ENCODE measurements at regions not wholly inside any gene's neighbourhood (a gene's known extent, or its start where the extent isn't known, plus 50 kb on each side); places are given as distances from the start of the nearest gene placed in this dataset.

DNA sequence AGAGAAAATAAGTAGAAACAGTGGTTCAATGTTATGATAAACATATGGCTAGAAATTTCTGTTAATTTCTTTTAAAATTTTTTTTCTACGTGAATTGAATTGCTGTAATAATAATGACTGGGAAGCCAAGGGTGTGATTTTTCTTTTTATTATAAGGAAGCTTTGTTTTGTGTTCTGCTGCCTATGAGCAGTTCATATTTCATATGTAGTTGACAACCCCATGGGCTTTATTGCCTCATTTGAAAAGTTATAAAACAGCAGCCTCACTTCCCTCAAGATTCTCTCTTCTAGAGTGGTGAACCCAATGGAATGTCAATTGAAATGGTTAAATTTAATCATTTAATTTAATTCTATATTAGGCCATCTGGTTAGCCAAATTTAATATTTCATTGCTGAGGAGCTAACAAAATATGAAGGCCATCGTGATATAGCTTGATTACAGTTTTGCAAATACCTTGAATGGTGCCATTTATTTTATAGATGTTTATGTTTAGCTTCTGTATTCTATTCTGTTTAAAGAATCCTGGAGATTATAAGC lies 72.6 kb upstream of the DOCK10 start:
- DNase-seq = no peak
- POLR2A ChIA-PET = no interaction called here
- Mint-ChIP-seq H3K4me1 (peaks cover 8% of the 10 kb centered on the region), H3K9me3 (no peaks in the 10 kb centered on the region), H3K27ac (no peak overlapping the region), H3K36me3 (peaks cover 3% of the 10 kb centered on the region), H3K4me3 (no peak overlapping the region), H3K27me3 (no peaks in the 10 kb centered on the region)
- no peak for ATAC-seq (ENCODE audit: low read depth)

- POLR2A ChIA-PET = no interaction called here
- Mint-ChIP-seq H3K27me3 (no peaks in the 10 kb centered on the region), H3K36me3 (peaks cover 3% of the 10 kb centered on the region), H3K4me1 (peaks cover 8% of the 10 kb centered on the region), H3K27ac (no peak overlapping the region), H3K9me3 (no peaks in the 10 kb centered on the region), H3K4me3 (no peak overlapping the region)
- no peak for ATAC-seq (ENCODE audit: low read depth)
- no peak for DNase-seq
These were observed 71.2 kb upstream of the DOCK10 start for GRCh38 chr2:225113371-225114015.

DNA sequence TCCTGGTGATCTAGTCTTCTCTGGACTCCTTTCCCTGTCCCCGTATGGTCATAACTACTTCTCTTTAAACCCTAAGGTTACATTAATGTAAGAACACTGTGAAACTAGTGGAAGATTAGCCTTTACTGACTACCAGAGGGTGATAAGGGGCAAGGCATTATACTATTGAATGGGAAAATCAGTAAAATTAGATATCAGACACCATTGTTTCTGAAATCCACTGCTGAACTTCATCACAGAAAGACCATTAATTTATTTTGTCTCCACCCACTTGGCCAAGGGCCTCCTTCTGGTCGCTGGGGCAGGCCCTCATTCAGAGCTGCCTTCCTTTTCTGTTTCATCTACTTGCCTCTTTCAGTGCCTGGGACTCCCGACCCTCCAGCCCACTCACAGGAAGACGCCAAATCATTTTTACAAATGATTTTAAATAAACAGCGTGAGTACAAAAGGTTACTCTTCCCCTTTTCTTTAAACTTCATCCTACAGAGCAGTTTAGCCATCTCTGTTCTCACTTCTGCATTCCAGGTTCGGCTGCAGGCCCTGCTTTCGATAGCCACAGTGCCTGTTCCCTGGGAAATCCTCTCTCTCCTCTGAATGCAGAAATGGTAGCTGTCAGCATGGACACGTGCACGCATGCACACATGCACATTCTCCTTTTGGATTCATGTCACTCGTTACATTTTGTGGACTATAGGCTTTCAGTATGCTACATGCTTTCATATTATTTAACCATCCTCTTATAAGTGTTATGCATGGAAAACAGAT lies 70.3 kb upstream of the DOCK10 start:
- H3K4me1 Mint-ChIP-seq = peaks cover 8% of the 10 kb centered on the region
- no peak for ATAC-seq (ENCODE audit: low read depth)
- H3K9me3 Mint-ChIP-seq = no peaks in the 10 kb centered on the region
- H3K27ac Mint-ChIP-seq = no peak overlapping the region
- POLR2A ChIA-PET = no interaction called here
- no peaks in the 10 kb centered on the region for H3K27me3 Mint-ChIP-seq
- peaks cover 3% of the 10 kb centered on the region for H3K36me3 Mint-ChIP-seq
- no peak for DNase-seq
- no peak overlapping the region for H3K4me3 Mint-ChIP-seq

DNA sequence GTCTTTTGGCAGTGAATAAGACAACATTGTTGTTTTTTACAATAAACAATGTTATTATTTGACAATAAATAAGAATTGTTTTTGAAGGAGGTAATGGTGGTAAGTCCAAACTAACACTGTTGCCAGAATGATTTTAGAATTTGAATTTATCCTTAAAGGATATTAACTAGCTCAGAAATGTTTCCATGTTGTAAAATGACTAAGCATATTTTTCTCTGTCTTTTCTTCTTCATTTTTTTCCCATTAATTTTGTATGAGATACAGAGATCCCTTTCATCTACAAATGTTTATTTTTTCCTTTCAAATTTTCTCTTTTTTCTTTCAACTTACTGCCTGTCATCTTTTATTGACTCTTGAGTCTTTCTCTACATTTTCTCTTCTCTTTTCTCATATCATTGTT lies 66.5 kb upstream of the DOCK10 start:
- H3K36me3 Mint-ChIP-seq = no peaks in the 10 kb centered on the region
- no peak overlapping the region for H3K27ac Mint-ChIP-seq
- H3K27me3 Mint-ChIP-seq = no peaks in the 10 kb centered on the region
- DNase-seq (no peak), ATAC-seq (ENCODE audit: low read depth) (no peak)
- H3K9me3 Mint-ChIP-seq = no peaks in the 10 kb centered on the region
- POLR2A ChIA-PET = no interaction called here
- no peaks in the 10 kb centered on the region for H3K4me1 Mint-ChIP-seq
- no peak overlapping the region for H3K4me3 Mint-ChIP-seq

GRCh38 chr2:225104971-225105370 lies 62.7 kb upstream of the DOCK10 start:
- Mint-ChIP-seq H3K4me1 (no peaks in the 10 kb centered on the region), H3K27me3 (no peaks in the 10 kb centered on the region), H3K9me3 (no peaks in the 10 kb centered on the region), H3K36me3 (no peaks in the 10 kb centered on the region), H3K27ac (no peak overlapping the region), H3K4me3 (no peak overlapping the region)
- ATAC-seq (ENCODE audit: low read depth) = no peak
- POLR2A ChIA-PET = no interaction called here
- DNase-seq = no peak

DNA sequence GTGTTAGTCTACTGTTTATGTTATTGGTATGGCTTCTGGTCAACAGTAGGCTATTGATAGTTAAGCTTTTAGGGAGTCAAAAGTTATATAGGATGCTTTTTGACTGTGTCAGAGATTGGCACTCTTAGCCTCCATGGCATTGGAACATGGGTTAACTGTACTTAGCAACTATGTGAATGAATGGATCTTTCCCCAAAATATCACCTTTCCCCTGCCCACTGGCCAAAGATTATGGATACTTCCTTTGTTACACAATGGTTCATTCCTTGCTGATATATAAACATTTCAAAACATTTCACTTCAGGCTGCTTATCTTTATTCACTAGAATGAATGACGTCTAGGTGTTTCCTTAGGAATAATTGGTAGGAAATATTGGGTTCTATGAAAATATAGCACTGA lies 62.1 kb upstream of the DOCK10 start:
- H3K4me1 Mint-ChIP-seq = no peaks in the 10 kb centered on the region
- no peak overlapping the region for H3K27ac Mint-ChIP-seq
- no peaks in the 10 kb centered on the region for H3K36me3 Mint-ChIP-seq
- no peaks in the 10 kb centered on the region for H3K27me3 Mint-ChIP-seq
- ATAC-seq (ENCODE audit: low read depth) = no peak
- DNase-seq = no peak
- H3K4me3 Mint-ChIP-seq = no peak overlapping the region
- POLR2A ChIA-PET = no interaction called here
- H3K9me3 Mint-ChIP-seq = no peaks in the 10 kb centered on the region

DNA sequence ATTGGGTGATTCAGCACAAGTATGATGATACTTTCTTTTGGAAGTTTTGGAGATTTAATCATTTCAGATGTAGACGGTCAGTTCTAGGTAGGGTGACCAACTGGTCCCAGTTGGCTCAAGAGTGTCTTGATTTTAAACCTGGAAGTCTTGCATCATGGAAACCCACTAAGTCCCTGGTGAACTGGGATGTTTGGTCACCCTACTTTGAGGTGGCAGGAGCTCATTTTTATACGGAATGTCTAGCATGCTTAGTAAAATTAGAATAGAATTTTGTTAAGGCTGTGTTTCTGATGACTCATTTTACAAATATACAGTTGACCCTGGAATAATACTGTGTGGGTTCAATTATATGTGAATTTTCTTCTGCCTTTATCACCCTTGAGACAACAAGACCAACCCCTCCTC lies 61.5 kb upstream of the DOCK10 start:
- ATAC-seq (ENCODE audit: low read depth) = no peak

GRCh38 chr2:225100856-225101294 lies 58.6 kb upstream of the DOCK10 start:
- H3K36me3 Mint-ChIP-seq = no peaks in the 10 kb centered on the region
- H3K4me1 Mint-ChIP-seq = no peaks in the 10 kb centered on the region
- no peaks in the 10 kb centered on the region for H3K9me3 Mint-ChIP-seq
- no peak overlapping the region for H3K27ac Mint-ChIP-seq
- H3K4me3 Mint-ChIP-seq = no peak overlapping the region
- POLR2A ChIA-PET = no interaction called here
- ATAC-seq (ENCODE audit: low read depth) = no peak
- DNase-seq = no peak
- no peaks in the 10 kb centered on the region for H3K27me3 Mint-ChIP-seq

More for the DNA sequence above, 61.5 kb upstream of the DOCK10 start:
- POLR2A ChIA-PET = no interaction called here
- H3K36me3 Mint-ChIP-seq = no peaks in the 10 kb centered on the region
- H3K4me1 Mint-ChIP-seq = no peaks in the 10 kb centered on the region
- no peaks in the 10 kb centered on the region for H3K9me3 Mint-ChIP-seq
- no peak overlapping the region for H3K27ac Mint-ChIP-seq
- no peaks in the 10 kb centered on the region for H3K27me3 Mint-ChIP-seq
- H3K4me3 Mint-ChIP-seq = no peak overlapping the region
- no peak for DNase-seq

DNA sequence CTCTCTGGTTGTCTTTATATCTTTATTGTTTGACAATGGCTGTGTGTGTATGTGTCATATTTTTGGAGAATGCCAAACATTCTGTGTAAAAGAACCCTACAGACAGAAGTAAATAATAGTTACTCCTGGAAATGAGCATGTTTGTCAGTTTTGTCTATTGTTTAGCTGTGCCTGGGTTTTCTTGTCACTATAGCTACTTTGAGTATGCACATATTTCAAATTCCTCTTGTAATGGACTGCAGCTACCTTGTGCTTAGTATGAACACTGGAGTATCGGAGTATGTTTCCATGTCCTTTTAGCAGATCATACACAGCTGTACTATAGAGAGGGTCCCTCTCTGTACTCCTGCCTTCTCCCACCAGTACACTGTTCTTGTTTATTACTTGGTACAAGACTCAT lies 58.0 kb upstream of the DOCK10 start:
- no peak for DNase-seq
- no peaks in the 10 kb centered on the region for H3K4me1 Mint-ChIP-seq

GRCh38 chr2:225097035-225097434 lies 54.8 kb upstream of the DOCK10 start:
- no peak for DNase-seq
- no peaks in the 10 kb centered on the region for H3K27me3 Mint-ChIP-seq
- ATAC-seq (ENCODE audit: low read depth) = no peak
- H3K4me1 Mint-ChIP-seq = no peaks in the 10 kb centered on the region
- H3K27ac Mint-ChIP-seq = no peak overlapping the region
- peaks cover 2% of the 10 kb centered on the region for H3K9me3 Mint-ChIP-seq
- POLR2A ChIA-PET = no interaction called here
- H3K36me3 Mint-ChIP-seq = peaks cover under 1% of the 10 kb centered on the region
- no peak overlapping the region for H3K4me3 Mint-ChIP-seq

More for the DNA sequence above, 58.0 kb upstream of the DOCK10 start:
- H3K27me3 Mint-ChIP-seq = no peaks in the 10 kb centered on the region
- H3K9me3 Mint-ChIP-seq = no peaks in the 10 kb centered on the region
- H3K27ac Mint-ChIP-seq = no peak overlapping the region
- POLR2A ChIA-PET = no interaction called here
- no peak overlapping the region for H3K4me3 Mint-ChIP-seq
- ATAC-seq (ENCODE audit: low read depth) = no peak
- H3K36me3 Mint-ChIP-seq = no peaks in the 10 kb centered on the region
